GM21381 (cell line): ENCODE measurements at regions not wholly inside any gene's neighbourhood (a gene's known extent, or its start where the extent isn't known, plus 50 kb on each side); places are given as distances from the start of the nearest gene placed in this dataset.
"Not testable (repeated sequence)": the region's sequence is repeated elsewhere in the genome, so short reads cannot be mapped to it uniquely, and the experiment has no call there.

ENCODE experiments used
- ATAC-seq: cut with Tn5 transposase; IDR thresholded peaks from one replicate; pipeline ENCODE4 v1.9.1; 2021; ENCODE audit warnings: mild to moderate bottlenecking, moderate library complexity; ENCODE audit not compliant: unreplicated experiment

DNA sequence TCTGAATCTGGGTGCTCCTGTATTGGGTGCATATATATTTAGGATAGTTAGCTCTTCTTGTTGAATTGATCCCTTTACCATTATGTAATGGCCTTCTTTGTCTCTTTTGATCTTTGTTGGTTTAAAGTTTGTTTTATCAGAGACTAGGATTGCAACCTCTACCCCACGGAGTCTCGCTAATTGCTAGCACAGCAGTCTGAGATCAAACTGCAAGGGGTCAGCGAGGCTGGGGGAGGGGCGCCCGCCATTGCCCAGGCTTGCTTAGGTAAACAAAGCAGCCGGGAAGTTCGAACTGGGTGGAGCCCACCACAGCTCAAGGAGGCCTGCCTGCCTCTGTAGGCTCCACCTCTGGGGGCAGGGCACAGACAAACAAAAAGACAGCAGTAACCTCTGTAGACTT, 421.8 kb downstream of the CSNK1G3 start:
- ATAC-seq = not testable (repeated sequence)

DNA sequence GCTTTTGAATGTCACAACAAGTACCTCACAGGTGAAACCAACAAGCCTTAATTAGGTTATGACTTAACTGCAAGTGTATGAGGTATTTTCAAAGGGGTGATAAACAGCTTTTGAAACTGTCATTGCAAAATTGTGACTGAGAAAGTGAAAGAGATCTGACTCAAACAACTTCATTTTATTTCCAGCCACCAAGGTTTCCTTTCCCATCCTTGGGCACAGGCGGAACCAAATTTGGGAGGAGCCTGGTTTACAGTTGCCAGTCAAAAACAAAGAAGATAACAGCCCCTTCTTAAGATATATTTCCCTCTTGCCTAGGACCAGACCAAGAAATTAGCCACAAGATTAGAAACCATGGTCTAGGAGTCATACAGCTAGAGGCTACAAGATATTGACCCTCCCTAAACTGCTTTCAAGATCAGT, 417.1 kb downstream of the CSNK1G3 start:
- no peak for ATAC-seq

DNA sequence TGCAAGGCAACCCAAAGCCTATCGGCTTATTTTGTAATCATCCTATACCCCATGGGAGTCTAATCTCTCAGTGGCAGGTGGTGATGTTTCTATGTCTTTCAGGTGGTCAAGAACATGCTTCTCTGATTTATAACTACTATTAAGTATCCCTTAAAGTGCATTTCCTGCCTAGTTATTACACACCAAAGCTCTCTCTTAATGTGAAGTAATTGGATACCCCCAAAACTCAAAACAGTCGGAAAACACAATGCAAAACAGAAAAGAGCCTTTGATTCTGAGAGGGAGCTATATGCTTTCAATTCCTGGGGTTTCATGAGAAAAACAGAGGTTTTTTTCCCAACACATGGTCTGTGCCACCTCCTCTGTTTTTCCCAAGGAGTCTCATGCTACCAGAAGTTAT, 416.4 kb downstream of the CSNK1G3 start:
- ATAC-seq = no peak

DNA sequence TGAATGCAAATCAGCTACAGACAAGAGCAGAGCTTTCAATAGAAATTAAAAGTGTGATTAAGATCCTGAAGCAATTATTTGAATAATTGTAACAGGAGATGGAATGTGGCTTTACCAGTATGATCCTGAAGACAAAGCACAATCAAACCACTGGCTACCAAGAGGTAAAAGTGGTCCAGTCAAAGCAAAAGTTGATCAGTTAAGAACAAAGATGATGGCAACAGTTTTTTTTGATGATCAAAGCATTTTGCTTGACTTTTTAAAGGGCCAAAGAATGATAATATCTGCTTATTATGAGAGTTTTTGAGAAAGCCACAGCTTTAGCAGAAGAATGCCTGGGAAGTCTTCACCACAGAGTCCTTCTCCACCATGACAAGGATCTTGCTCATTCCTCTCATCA, 409.2 kb downstream of the CSNK1G3 start:
- ATAC-seq = no peak

DNA sequence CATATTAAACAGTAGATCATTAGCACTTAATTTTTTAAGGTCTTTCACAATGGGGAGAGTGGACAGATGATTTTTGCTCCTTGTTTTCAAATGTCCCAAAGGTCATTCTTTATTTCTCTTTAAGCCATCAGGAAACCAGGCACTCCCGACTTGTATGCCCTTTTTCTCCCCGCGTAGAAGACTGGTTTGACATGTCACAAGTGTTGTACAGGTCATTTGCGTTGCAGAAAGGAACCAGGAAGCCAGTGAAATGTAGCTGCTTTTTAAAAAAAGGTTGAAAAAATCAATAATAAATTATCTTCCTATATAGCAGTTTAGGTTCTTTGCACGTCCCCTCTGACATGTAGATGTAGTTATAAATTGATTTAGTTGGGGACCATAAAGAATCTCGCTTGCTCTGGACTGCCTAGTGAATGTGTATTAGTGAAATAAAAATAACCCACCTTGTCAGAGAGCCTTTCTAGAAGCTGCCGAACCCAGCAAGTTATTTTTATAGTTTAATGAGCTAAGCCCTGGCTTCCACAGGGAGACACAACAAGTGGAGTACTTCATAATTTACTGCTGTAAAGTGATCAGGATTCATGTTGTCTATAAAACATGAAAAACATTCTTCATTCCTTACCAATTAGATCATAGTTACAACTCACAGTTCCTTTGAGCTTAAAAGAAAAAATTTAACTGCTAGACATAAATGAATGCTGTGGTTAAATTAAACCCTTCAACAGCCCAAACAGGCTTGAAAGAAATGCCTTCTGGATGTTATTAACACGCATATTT, 404.6 kb downstream of the CSNK1G3 start:
- ATAC-seq = no peak

DNA sequence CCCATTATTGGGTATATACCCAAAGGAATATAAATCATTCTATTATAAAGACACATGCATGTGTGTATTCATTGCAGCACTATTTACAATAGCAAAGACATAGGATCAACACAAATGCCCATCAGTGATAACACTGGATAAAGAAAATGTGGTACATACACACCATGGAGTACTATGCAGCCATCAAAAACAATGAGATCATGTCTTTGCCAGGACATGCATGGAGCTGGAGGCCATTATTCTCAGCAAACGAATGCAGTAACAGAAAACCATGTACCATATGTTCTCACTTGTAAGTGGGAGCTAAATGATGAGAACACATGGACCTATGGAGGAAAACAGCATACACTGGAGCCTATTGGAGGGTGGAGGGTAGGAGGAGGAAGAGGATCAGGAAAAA, 402.4 kb downstream of the CSNK1G3 start:
- no peak for ATAC-seq

DNA sequence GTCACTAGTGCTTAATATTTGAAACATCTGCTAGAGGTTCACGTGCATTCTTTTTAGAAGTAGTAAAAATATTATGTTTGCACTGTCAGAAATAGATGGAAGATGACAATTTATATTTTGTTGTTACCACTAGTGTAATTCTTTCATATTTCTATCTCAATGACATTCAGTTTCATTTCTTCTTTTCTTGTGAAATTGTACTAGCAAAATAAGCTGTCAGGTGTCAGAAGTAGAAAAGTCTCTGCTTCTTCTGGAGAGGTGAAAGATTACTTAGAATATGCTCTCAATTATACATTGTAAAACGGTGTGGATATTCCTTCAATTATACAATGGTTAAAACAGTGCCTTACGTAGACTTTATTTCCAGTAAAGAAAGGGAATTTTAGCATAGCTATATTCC, 395.4 kb downstream of the CSNK1G3 start:
- no peak for ATAC-seq

DNA sequence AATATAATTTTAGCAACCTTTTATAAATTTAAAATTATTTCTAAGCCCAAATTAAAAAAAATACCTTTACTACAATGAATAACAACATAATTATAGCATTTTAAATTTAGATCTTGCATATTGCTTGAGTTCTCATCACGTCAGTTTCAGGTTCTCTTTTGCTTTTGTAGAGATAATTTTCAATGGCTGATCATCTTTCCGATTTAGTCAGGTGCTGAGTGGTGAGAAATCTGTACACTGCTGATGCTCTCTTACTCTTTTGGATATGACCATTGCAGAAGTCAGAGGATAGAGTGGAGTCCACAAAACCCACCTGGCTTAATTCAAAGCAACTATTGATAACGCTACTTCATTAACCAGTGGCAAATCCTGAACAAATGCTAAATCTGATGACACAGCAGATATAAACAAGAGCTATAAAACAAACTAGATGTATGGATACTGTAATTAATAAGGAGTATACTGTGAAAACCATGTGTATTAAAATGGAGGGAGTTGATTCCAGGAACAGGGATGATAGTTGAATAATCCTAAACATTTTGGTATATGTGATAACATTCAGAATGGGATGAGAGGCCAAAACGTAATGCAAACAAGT, 394.8 kb downstream of the CSNK1G3 start:
- no peak for ATAC-seq

DNA sequence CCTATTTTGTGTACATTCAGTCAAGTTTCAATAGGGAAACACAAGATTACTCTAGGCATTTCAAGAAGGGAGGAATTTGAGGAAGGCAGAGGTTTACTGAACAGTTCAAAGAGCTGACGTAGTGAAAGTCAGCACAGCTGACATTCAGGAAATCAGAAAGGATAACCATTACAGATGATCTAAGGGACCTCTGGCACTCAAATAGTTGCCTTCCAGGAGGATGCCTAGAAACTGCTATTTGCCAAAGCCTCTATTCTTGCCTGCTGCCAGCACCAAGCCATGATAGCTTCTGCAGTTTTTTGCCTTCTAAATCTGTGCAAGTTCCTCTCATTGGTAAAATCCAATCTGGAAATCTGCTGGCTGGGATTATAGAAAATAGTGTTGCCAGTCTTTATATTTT, 373.1 kb downstream of the CSNK1G3 start:
- no peak for ATAC-seq

DNA sequence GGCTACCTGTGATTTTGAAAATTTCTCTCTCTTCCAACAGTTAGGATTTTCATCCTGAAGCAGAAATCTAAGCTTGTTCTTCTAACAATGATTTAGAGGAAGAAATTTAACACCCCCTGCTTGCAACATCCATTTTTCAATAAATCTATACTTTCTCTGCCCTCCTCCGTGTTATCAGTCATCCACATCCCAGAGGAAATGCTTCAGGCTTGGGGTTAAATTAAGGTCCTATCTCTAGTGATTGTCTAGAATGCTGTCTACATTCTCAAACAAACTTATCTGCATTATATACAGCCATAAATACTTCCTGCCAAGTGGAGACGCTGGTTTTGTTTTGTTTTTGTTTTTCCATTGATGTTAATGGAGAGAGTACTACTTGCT, 371.0 kb downstream of the CSNK1G3 start:
- ATAC-seq = no peak

DNA sequence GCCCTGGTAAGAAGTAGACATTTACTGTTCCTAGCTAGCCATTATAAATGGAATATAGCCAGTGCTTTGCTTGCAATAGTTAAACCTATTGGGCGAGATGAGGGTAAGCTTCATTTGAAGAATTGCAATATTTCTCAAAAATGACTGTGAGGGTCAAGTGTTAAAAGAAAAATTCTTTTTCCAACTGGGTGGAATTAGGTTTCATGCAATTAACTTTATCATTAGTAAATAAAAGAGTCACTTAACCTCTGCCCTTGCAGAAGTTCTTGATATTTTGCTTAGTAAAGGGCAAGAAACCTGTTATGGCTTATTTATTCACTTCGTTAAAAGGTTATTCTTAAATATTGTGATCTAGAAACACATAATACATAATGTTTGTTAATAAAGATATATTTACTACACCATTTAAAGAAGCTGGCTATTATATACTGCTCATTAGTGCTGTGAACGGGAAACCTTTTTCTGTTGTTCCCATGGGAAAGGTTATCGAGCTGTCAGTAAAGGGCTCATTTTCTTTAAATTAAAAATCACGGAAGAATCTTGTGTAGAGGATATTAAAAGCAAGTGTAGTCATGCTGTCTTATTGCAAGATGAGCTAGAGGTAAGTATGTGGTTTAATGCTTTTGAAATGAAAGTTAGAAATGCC, 370.5 kb downstream of the CSNK1G3 start:
- no peak for ATAC-seq

DNA sequence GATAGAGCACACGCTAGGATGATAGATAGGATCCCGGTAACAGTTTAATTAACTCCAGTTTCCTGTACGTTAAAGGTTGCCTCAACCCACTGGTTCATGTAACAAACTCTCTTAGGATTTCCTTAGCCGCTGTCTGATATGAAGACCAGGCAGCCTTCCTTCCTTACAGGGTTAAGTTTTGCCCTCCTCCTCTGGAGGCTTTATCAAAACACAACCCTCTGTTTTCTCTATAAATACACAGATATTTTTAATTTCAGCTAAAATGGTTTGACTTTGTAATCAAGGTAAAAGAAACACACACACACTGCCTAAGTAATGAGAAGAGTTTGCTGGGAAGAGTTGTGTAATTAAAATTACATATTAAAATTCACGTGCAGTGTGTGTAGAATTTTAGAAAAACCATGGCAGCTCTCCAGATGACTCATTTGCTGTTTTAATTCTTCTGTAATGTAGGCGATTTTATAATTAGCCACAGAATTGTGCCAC, 369.8 kb downstream of the CSNK1G3 start:
- no peak for ATAC-seq

DNA sequence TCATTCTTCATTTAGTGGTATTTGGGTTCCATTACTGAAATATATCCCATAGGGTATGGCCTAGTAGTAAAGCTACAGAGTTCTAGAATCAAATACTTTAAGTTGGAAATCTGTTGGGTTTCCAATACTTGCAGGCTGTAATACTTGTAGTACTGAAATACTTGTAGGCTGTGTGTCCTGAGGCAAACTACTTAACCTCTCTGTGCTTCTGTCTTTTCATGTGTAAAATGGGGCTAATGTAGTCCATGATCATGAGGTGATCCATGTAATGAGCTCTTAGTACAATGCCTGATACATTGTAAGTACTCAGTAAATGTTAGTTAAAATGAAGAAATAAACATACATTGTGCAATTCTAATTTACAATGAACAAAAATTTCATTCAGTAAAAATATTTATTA, 368.9 kb downstream of the CSNK1G3 start:
- ATAC-seq = no peak

DNA sequence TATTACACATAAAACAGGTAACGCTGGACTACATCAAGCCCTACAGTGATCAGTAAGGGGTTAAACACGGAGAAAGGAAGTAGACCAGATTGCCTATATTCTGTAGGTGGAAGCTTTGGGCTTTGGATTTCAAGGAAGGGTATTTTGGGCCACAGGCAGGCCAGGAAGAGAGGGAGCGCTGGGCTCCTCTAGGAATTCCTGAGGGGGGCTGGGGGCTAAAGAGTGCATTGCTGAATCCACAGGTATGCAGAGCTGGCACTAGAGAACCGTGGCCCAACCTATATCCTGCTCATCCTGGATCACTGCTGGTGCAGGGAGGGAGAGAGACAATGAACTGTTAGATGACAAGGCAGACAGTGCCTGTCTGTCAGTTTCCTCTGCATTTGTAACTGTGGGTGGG, 367.1 kb downstream of the CSNK1G3 start:
- no peak for ATAC-seq

DNA sequence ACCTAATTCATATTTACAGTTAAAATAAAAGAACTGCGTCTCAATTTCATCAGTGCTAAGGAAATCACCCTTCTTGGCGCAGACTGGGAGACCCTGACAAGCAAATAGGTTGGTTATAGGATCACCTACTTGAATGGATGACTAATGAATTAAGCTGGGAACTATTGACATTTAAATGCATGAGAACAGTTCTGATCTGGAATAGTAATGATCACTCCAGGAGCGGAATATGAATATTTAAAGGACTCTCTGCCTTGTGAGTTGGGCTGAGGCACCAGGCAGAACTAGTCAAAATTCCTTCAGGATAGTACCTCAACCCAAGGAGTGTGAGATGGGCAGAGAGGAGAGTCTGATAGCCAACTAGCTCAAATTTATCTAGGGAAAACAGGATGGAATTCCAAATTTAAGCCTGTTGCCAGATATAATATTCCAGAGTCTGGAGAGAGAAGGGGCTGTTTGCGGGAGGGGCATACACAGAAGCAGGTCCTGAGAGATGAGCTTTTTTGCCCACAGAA, 364.4 kb downstream of the CSNK1G3 start:
- no peak for ATAC-seq

DNA sequence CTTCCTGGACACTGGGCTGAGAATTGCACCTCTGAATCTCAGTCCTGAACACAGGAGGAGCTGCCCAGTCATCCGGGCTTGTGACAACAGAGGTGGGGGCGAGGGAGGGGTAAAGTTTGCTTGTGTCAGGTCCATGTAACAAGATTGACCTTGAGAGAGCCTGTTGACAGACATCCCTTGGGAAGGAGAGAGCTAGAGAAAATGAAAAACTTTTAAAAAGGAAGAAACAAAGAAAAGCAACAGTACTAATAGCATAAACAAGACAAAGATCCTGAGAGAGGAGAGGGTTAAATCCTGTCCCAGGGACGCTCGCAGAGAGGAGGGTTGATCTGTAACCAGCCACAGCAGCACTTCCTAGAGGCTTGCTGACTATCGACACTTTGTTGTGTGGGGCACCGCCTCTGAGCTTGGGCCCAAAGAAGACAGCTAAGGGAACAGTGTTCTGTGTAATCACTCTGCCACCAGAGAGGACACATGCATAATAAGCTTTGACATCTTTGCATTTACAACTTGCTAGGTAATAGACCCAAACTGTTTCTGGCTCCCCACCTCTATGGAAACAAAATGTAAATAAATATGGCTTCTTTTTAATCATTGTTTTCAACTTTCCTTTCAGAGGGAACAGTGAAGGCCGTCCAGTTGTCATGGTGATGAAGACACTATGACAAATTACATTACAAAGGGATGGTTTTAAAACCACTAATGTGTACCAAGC, 363.7 kb downstream of the CSNK1G3 start:
- ATAC-seq = no peak

DNA sequence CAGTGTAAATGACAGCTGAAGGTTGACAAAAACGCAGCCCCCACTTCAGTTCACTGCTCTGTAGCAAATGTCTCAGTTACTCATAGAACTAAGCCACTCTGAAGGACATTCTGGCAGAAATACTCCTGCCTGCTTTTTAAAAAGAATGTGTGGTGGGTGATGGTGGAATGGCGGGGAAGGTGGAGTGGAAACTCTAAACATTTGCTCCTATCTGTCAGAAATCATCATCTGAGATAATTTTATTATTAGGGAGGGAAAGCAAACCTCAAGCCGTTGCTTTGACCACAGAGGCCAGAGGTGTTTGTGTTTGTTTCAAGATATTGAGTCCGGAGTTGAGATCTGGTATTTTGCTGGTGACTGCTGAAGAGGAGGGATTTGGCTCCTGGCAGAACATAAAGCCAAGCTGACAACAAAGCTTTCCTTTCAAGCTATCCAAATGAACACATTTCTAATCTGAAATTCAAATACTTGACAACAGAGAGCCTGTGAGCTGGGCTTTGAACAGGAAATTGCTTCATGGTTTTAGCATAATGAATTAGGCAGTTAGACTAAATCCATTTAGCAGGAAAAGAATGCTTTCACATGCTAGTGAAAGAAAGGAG, 362.7 kb downstream of the CSNK1G3 start:
- ATAC-seq = no peak

DNA sequence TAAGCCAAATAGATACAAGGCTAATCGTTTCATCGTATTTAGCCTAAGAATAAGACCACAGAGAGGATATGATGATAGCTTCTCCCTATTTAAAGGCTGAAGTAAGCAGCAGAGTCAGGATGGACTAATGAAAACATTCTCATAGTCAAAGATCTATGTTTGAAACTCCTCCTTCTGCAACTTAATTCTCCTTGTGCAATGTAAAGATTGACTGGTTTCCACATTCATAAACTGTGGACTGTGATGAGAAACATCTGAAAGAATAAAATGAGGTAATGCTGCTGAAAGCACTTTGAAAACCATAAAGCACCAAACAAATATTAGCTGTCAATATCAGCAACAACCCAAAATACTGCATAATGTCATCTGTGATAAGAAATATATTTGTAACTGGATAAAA, 361.9 kb downstream of the CSNK1G3 start:
- ATAC-seq = no peak

DNA sequence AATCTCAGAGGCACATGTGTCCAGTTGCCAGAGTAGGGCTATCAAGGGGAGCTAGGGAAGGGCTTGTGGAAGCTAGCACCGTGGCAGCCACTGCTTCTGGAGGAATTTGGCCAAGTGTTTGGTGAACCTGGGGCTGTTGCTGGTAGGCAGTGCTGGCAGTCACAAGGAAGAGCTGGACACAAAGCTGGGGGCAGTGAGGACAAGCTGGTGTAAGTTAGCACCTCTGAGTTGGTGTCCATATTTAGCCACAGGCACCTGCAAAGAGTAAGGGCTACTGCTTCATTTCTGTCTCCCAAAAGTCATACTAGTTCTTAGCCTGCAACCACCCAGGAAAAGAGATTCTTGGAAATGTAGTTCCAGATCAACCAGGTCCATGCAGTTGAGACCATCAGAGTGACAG, 359.4 kb downstream of the CSNK1G3 start:
- no peak for ATAC-seq

DNA sequence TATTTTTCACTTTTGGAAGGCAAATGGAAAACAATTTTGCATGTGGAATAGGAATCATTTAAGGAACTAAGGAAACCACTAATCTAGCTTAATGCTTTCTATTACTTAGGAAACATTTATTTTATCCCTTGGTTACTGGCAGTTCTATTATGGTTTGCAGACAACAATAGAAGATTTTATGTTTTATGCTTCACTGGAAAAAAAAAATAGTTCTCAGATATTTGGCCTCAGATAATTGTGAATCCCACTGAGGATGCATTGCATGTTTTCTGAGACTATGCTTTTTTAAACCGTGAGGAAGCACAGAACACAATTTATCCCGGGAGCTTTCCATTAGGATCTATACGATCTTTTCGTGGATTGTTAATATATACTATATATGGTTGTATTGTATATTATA, 356.9 kb downstream of the CSNK1G3 start:
- ATAC-seq = no peak

DNA sequence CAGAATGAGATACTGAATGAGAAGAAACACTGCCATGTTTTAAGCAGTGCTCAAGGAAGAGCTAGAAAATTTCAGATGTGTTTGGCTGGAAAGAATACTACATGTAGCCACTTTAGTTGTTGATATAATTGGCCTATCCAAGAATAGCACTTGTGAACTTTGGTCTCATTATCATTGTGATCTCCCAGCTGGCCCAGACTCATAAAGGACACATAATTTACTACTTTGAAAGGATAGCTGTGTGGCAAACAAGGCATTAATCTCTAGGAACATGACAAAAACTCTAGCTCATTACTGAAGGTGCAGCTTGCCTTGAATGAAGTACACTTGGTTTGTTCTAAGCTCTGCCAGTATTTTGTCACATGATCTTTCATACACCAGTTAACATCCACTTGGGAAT, 356.3 kb downstream of the CSNK1G3 start:
- ATAC-seq = no peak
